HL-60 (cell line): ENCODE measurements at regions not wholly inside any gene's neighbourhood (a gene's known extent, or its start where the extent isn't known, plus 50 kb on each side); places are given as distances from the start of the nearest gene placed in this dataset.

ENCODE experiments used
- GABPA ChIP-seq: IDR thresholded peaks from 2 replicates; pipeline ENCODE4 v1.6.1; 2012; ENCODE audit warnings: low read depth
- POLR2AphosphoS5 ChIP-seq: IDR thresholded peaks from 2 replicates; pipeline ENCODE4 v1.6.1; 2012; ENCODE audit warnings: low read depth
- REST ChIP-seq: IDR thresholded peaks from 2 replicates; pipeline ENCODE4 v1.6.1; 2012; ENCODE audit warnings: low read depth; ENCODE audit not compliant: insufficient replicate concordance
- SPI1 ChIP-seq: IDR thresholded peaks from 2 replicates; pipeline ENCODE4 v1.6.1; 2012; ENCODE audit warnings: low read depth, mild to moderate bottlenecking, borderline replicate concordance
- TF ChIP-seq, protein P1 (sequence below): IDR thresholded peaks from one replicate; pipeline ENCODE4 v1.5.1; 2011; ENCODE audit warnings: low read length, control low read depth, inconsistent platforms; ENCODE audit not compliant: insufficient read depth

DNA sequence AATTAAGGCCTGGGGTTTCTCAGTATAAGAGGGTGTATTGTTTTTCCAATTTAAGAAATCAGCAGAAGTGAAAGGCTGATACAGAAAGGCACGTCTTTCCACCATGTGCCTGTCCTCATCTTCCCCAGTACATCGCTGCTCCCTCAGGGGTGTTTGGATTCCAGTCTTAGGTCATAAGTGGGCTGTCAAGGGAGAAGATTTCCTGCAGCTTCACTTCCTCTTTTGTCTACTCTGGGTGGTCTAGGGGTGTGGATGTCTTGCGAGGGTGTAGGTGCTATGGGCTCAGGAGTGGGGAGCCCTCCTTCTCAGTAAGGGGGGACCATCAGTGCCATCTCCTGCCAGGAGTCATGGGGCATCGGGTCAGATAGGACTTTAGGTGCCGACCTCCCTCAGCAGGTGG is 999.8 kb upstream of the NCAM2 start:
- TF ChIP-seq REST (no peak), SPI1 (0 out of 2 replicates have a peak, but pooled peaks have one; percentile 16), POLR2AphosphoS5 (no peak), GABPA (no peak)
- TF ChIP-seq, protein P1, sequence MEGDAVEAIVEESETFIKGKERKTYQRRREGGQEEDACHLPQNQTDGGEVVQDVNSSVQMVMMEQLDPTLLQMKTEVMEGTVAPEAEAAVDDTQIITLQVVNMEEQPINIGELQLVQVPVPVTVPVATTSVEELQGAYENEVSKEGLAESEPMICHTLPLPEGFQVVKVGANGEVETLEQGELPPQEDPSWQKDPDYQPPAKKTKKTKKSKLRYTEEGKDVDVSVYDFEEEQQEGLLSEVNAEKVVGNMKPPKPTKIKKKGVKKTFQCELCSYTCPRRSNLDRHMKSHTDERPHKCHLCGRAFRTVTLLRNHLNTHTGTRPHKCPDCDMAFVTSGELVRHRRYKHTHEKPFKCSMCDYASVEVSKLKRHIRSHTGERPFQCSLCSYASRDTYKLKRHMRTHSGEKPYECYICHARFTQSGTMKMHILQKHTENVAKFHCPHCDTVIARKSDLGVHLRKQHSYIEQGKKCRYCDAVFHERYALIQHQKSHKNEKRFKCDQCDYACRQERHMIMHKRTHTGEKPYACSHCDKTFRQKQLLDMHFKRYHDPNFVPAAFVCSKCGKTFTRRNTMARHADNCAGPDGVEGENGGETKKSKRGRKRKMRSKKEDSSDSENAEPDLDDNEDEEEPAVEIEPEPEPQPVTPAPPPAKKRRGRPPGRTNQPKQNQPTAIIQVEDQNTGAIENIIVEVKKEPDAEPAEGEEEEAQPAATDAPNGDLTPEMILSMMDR: no peak
